ENCODE measurements at regions not wholly inside any gene's neighbourhood (a gene's known extent, or its start where the extent isn't known, plus 50 kb on each side); places are given as distances from the start of the nearest gene placed in this dataset.
A peak's percentile ranks its signal among the peaks of the same experiment; 100 is the strongest.

DNA sequence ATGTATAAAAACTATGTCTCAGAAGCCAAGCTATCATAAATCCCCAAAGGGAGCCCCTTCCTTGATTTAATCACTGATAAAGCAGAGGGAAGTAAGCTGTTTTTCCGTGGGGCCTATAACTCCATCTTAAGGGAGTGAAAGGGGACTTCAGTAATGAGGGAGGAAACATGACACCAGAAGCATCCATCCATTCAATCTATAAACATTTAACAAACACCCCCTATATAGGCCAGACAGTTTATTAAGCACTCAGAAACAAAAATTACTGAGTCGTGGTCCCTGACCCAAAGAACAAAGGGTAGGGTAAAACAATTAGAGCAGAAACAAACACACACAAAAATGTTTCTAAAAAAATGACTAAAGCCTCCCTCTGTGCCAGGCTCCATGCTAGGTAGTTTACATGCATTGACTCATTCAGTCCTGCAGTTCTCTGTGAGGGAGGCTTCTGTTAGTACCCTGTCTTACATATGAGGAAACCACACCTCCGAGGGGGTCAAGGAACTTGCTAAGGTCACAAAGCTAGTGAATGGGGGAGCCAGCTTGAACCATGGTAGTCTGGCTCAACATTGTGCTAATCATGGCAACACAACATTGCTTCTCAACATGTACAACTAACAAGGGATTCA, 472.1 kb downstream of the CDH2 start:
- no peak for DNase-seq (ENCODE audit: extremely low read depth, low read depth, low spot score)

- no peak for DNase-seq (ENCODE audit: extremely low read depth, low read depth, low spot score)
These were observed 477.8 kb downstream of the CDH2 start for GRCh38 chr18:27699137-27699536.

GRCh38 chr18:27696148-27696547, 480.8 kb downstream of the CDH2 start:
- no peak for DNase-seq (ENCODE audit: extremely low read depth, low read depth, low spot score)

- no peak for DNase-seq (ENCODE audit: extremely low read depth, low read depth, low spot score)
These were observed 481.4 kb downstream of the CDH2 start for GRCh38 chr18:27695503-27695902.

GRCh38 chr18:27695052-27695451, 481.9 kb downstream of the CDH2 start:
- no peak for DNase-seq (ENCODE audit: extremely low read depth, low read depth, low spot score)

- DNase-seq (ENCODE audit: extremely low read depth, low read depth, low spot score) = no peak
These were observed 488.3 kb downstream of the CDH2 start for GRCh38 chr18:27688581-27688980.

DNA sequence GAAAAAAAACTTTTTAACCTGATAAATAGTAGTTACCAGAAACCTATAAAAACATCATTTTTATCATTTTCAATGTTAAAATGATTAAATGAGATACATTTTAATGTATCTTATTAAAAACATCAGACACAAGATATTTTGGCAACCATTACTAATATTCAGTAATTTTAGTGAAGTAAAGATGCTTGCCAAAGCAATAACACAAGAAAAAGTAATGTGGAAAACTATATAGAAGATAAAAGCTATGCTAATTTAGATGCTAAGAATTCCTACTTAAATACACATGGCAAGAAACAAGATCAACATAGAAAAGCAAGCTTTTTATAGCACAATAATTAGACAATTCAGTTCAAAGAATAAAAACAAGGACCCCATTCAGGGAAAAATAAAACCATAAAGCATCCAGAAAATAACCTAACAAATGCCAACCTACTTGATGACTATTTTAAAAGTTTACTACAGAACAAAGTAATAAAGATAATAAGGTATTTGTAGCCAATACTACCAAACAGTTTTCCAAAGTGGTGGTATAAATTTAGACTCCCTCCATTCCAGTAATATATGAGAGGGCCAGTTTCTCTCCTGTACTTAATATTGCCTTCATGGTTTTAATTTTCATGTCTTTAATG, 489.5 kb downstream of the CDH2 start:
- no peak for DNase-seq (ENCODE audit: extremely low read depth, low read depth, low spot score)

GRCh38 chr18:27685807-27686412, 491.0 kb downstream of the CDH2 start:
- DNase-seq (ENCODE audit: extremely low read depth, low read depth, low spot score) = peak; percentile 39

- DNase-seq (ENCODE audit: extremely low read depth, low read depth, low spot score) = no peak
These were observed 491.8 kb downstream of the CDH2 start for GRCh38 chr18:27685091-27685490.

GRCh38 chr18:27674411-27674810, 489.3 kb upstream of the CHST9 start:
- no peak for DNase-seq (ENCODE audit: extremely low read depth, low read depth, low spot score)

- no peak for DNase-seq (ENCODE audit: extremely low read depth, low read depth, low spot score)
These were observed 488.8 kb upstream of the CHST9 start for GRCh38 chr18:27673861-27674260.

GRCh38 chr18:27668158-27668557, 483.1 kb upstream of the CHST9 start:
- no peak for DNase-seq (ENCODE audit: extremely low read depth, low read depth, low spot score)

- DNase-seq (ENCODE audit: extremely low read depth, low read depth, low spot score) = no peak
These were observed 482.0 kb upstream of the CHST9 start for GRCh38 chr18:27667064-27667463.

DNA sequence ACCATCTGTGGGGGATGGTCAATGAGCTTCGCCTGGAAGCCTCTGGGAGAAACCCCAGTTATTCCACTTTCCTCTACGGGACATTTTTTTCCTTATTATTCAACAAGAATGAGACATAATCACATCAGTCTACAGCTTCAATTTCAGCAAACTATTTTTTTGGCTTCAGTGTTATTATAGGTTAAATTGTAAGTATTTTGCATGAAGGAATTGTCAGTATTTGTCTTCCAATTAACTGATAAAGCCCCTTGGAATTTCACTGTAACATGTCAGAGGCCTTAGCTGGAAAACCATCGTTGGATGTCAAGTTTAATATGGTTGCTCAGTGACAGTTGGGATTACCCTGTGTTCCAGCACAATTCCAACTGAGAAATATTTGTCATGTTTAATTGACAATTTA, 480.9 kb upstream of the CHST9 start:
- DNase-seq (ENCODE audit: extremely low read depth, low read depth, low spot score) = no peak

DNA sequence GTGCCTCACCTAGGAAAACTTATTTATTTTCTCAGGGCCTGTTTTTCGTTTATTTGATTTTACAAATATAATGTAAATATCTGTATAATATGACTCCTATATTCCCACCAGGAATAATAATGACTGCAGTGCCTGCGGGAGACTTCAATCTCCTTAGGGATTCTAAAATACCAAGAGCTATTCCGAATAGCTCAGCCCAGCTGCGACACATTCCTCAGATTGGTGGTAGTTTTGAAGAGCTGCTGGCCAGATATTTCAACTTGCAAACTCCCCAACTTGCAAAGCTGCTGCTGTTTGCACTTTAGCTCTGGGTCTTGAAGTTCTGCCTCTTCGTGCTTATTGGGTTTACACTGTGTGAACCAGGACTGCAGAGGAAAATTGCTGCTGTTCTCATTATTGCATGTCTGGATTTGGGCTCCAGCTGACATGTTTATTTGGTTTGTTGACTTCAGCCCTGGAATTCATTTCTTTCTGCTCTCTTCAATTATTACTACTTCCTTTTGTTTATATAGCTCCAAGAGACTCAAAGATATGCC, 480.2 kb upstream of the CHST9 start:
- no peak for DNase-seq (ENCODE audit: extremely low read depth, low read depth, low spot score)

- no peak for DNase-seq (ENCODE audit: extremely low read depth, low read depth, low spot score)
These were observed 477.8 kb upstream of the CHST9 start for GRCh38 chr18:27662949-27663348.

DNA sequence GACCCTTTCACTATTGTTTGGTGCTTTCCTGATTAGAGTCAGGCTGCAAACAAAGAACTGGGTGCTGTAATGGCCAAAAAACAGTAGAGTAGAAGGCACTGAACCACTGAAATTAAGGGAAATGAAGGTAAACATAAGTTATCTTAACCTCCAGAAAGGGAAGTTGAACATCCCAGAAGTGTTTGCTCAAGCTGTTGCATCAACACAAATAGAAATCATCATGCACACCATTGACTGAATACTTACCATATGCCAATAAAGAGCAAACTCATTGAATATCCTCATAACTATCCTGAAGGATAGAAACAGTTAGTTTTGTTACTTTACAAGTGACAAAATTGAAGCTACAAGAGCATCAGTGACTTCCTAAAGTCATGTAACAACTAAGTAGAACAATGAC, 477.4 kb upstream of the CHST9 start:
- no peak for DNase-seq (ENCODE audit: extremely low read depth, low read depth, low spot score)

DNA sequence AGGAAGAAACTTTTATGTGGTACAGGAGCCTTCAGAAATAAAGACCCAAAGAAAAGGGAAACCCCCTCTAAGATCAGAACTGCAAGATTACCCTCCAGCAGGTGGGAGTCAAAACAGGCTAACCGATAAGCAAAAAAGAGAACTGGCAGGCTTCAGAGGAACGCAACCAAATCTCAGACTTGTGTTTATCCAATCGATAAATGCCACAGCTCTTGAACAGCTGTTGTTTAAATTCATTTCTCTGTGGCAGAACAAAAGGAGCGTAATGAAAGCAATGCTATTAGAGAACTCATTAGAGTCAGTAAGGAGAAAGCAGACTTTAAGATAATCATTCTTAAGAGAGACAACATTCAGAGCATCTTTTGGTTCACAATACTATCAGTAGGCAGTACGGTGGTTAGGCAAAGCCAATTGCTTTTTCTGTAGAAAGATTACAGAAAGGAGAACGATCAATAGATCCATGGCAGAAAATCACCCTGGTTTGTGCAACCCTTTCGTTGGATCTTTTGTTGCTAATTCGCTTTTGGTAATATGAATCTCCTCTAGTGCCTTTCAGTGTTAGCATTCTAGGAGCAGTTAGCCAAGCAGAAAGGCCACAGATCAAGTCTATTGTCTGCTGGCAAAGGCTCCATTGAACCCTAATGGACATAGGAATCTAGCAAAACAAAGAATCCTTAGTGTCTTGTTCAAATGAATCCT, 476.4 kb upstream of the CHST9 start:
- no peak for DNase-seq (ENCODE audit: extremely low read depth, low read depth, low spot score)

DNA sequence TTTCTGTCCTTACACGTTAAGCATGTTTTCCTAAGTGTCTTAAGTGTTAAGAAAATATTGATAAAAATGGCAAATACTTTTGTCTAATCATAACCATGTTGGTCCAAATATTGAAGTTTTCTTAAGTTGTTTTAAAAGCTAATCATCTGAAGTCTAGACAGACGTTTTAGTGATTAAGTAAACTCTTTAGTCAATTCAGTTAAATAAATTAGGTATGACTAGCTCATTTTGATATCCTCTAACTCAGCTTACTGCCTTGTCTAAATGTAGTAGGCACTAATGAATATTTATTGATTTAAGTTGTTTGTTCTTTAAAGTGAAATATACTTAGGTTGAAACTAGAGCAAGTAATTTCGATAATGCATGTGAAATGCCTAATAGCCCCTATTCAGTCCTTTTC, 471.8 kb upstream of the CHST9 start:
- no peak for DNase-seq (ENCODE audit: extremely low read depth, low read depth, low spot score)

DNA sequence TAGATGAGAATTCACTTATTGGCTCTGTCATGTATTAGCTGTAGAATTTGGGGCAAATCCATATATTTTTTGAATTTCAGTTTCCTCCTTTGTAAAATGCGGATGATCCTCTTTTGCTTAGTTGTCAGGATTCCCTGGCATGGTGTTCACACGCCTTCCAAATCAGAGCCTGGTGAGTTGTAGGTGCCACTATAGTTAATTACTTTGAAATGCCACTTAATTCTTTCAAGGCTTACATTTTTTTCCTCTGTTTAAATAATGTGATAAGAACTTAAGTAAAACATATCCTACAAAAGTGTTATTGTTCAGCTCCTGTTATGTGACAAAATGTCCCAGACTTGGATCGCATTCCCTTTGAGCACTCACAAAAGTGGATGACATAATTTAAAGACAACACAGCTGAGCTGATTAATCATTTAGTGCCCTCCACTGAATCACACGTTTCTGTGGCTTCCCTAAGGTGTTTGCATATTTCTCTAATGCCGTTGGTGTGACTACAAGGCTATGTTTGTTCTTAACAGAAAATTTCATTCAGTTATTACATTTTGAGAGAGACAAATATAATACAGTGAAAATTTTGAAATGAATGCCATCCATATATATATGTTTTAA, 471.2 kb upstream of the CHST9 start:
- no peak for DNase-seq (ENCODE audit: extremely low read depth, low read depth, low spot score)

DNA sequence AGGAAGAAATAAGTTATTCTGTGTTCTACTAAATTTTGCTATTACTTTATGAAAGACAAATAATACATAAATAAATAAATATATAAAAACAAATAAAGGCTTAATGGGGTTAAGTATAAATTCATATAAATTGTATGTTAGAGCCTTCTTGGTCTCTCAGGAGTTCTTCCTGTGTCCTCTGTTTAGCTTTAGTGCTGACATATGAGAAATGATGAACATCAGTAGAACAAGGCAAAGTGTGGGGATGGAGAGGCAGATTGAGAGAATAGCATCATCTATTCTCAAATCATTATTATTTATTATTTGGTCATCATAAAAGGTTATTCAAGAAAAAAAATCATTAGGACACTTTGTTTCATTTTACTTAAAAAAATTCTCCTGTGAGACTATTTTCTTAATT, 468.1 kb upstream of the CHST9 start:
- DNase-seq (ENCODE audit: extremely low read depth, low read depth, low spot score) = no peak

Data from glomerular endothelial cell (primary cell).